Ishikawa (cell line): ENCODE measurements at regions not wholly inside any gene's neighbourhood (a gene's known extent, or its start where the extent isn't known, plus 50 kb on each side); places are given as distances from the start of the nearest gene placed in this dataset.

Experiments
- EGR1 ChIP-seq: IDR thresholded peaks from 2 replicates; pipeline ENCODE4 v1.6.1; 2012
- EP300 ChIP-seq: IDR thresholded peaks from 2 replicates; pipeline ENCODE4 v1.6.1; 2012; ENCODE audit warnings: borderline replicate concordance
- FOXM1 ChIP-seq: IDR thresholded peaks from 2 replicates; pipeline ENCODE4 v1.6.1; 2012; ENCODE audit warnings: low read depth, borderline replicate concordance
- RAD21 ChIP-seq: IDR thresholded peaks from 2 replicates; pipeline ENCODE4 v1.6.1; 2012; ENCODE audit warnings: low read depth
- REST ChIP-seq: IDR thresholded peaks from 2 replicates; pipeline ENCODE4 v1.6.1; 2012; ENCODE audit warnings: low read depth, mild to moderate bottlenecking
- TAF1 ChIP-seq: IDR thresholded peaks from 2 replicates; pipeline ENCODE4 v1.6.1; 2012; ENCODE audit warnings: low read depth, mild to moderate bottlenecking
- TCF12 ChIP-seq: IDR thresholded peaks from 2 replicates; pipeline ENCODE4 v1.6.1; 2012; ENCODE audit warnings: low read depth
- TF ChIP-seq, protein P1 (sequence below): IDR thresholded peaks from 2 replicates; pipeline ENCODE4 v1.6.1; 2012

DNA sequence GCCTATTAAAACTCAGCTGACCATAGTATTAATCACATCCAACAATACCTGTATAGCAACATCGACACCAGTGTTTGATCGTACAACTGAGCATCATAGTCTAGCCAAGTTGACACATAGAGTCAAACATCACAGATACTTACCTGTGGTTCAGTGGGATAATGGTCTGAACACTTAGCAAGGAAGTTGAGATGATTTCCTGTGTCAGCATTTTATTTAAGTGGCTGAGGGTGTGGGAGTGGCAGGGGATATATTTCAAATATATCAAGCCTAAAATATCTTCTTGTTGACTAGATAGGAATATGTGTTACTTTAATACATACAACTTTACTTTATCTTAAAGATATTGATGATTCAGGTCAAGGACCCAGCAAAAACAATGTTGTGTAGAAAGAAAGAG lies 1038.6 kb downstream of the TSN start:
- TF ChIP-seq EP300 (no peak), TAF1 (no peak), REST (no peak), EGR1 (no peak), FOXM1 (no peak), TCF12 (no peak), RAD21 (no peak)
- TF ChIP-seq, protein P1, sequence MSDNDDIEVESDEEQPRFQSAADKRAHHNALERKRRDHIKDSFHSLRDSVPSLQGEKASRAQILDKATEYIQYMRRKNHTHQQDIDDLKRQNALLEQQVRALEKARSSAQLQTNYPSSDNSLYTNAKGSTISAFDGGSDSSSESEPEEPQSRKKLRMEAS = no peak
